ENCODE measurements at regions not wholly inside any gene's neighbourhood (a gene's known extent, or its start where the extent isn't known, plus 50 kb on each side); places are given as distances from the start of the nearest gene placed in this dataset.
"Not testable (repeated sequence)": the region's sequence is repeated elsewhere in the genome, so short reads cannot be mapped to it uniquely, and the experiment has no call there.

GRCh38 chr5:148880197-148880596 lies 53.8 kb downstream of the ADRB2 start:
- Mint-ChIP-seq H3K4me3 (no peak overlapping the region), H3K9me3 (no peaks in the 10 kb centered on the region), H3K27me3 (no peaks in the 10 kb centered on the region), H3K36me3 (ENCODE audit: low read depth) (no peaks in the 10 kb centered on the region), H3K27ac (no peak overlapping the region), H3K4me1 (ENCODE audit: low read depth) (no peaks in the 10 kb centered on the region)
- no peak for DNase-seq

- no peaks in the 10 kb centered on the region for H3K36me3 Mint-ChIP-seq (ENCODE audit: low read depth)
- no peaks in the 10 kb centered on the region for H3K4me1 Mint-ChIP-seq (ENCODE audit: low read depth)
- no peak for DNase-seq
- H3K27ac Mint-ChIP-seq: no peak overlapping the region
- H3K27me3 Mint-ChIP-seq: no peaks in the 10 kb centered on the region
- H3K4me3 Mint-ChIP-seq: no peak overlapping the region
- H3K9me3 Mint-ChIP-seq: no peaks in the 10 kb centered on the region
These were observed 54.3 kb downstream of the ADRB2 start for GRCh38 chr5:148880696-148881095.

GRCh38 chr5:148882332-148882731 lies 55.9 kb downstream of the ADRB2 start:
- DNase-seq: no peak
- Mint-ChIP-seq H3K27ac (no peak overlapping the region), H3K4me3 (no peak overlapping the region), H3K36me3 (ENCODE audit: low read depth) (no peaks in the 10 kb centered on the region), H3K27me3 (no peaks in the 10 kb centered on the region), H3K4me1 (ENCODE audit: low read depth) (peaks cover 3% of the 10 kb centered on the region), H3K9me3 (no peaks in the 10 kb centered on the region)

GRCh38 chr5:148884339-148885020 lies 58.1 kb downstream of the ADRB2 start:
- Mint-ChIP-seq H3K36me3 (ENCODE audit: low read depth) (no peaks in the 10 kb centered on the region), H3K9me3 (no peaks in the 10 kb centered on the region), H3K4me3 (no peak overlapping the region), H3K4me1 (ENCODE audit: low read depth) (peaks cover 11% of the 10 kb centered on the region), H3K27ac (no peak overlapping the region), H3K27me3 (peaks cover 12% of the 10 kb centered on the region)
- DNase-seq: no peak

- no peaks in the 10 kb centered on the region for H3K36me3 Mint-ChIP-seq (ENCODE audit: low read depth)
- H3K4me1 Mint-ChIP-seq (ENCODE audit: low read depth): peaks cover 11% of the 10 kb centered on the region
- H3K27me3 Mint-ChIP-seq: peaks cover 33% of the 10 kb centered on the region
- H3K27ac Mint-ChIP-seq: peak overlapping the region; percentile 19
- no peak for DNase-seq
- H3K9me3 Mint-ChIP-seq: peaks cover 3% of the 10 kb centered on the region
- no peak overlapping the region for H3K4me3 Mint-ChIP-seq
These were observed 60.9 kb downstream of the ADRB2 start for GRCh38 chr5:148887123-148887881.

- Mint-ChIP-seq H3K4me1 (ENCODE audit: low read depth) (peaks cover 11% of the 10 kb centered on the region), H3K9me3 (peaks cover 10% of the 10 kb centered on the region), H3K27me3 (peaks cover 55% of the 10 kb centered on the region)
- not testable (repeated sequence) for DNase-seq; H3K36me3 Mint-ChIP-seq (ENCODE audit: low read depth); H3K27ac Mint-ChIP-seq; H3K4me3 Mint-ChIP-seq
These were observed 63.5 kb downstream of the ADRB2 start for GRCh38 chr5:148889936-148890335.

GRCh38 chr5:148895441-148895840 lies 69.0 kb downstream of the ADRB2 start:
- not testable (repeated sequence) for H3K4me1 Mint-ChIP-seq (ENCODE audit: low read depth); H3K4me3 Mint-ChIP-seq; H3K9me3 Mint-ChIP-seq; H3K27ac Mint-ChIP-seq; H3K36me3 Mint-ChIP-seq (ENCODE audit: low read depth); DNase-seq
- H3K27me3 Mint-ChIP-seq: peaks cover 36% of the 10 kb centered on the region

- Mint-ChIP-seq H3K27me3 (peaks cover 20% of the 10 kb centered on the region), H3K36me3 (ENCODE audit: low read depth) (no peaks in the 10 kb centered on the region), H3K4me3 (no peak overlapping the region), H3K9me3 (peaks cover 7% of the 10 kb centered on the region), H3K4me1 (ENCODE audit: low read depth) (no peaks in the 10 kb centered on the region), H3K27ac (no peak overlapping the region)
- DNase-seq: no peak
These were observed 71.4 kb downstream of the ADRB2 start for GRCh38 chr5:148897842-148898241.

GRCh38 chr5:148898413-148899075 lies 72.1 kb downstream of the ADRB2 start:
- Mint-ChIP-seq H3K27ac (no peak overlapping the region), H3K4me3 (no peak overlapping the region), H3K36me3 (ENCODE audit: low read depth) (no peaks in the 10 kb centered on the region), H3K27me3 (peaks cover 13% of the 10 kb centered on the region), H3K4me1 (ENCODE audit: low read depth) (no peaks in the 10 kb centered on the region), H3K9me3 (peaks cover 4% of the 10 kb centered on the region)
- no peak for DNase-seq

GRCh38 chr5:148899993-148900392 lies 73.6 kb downstream of the ADRB2 start:
- H3K36me3 Mint-ChIP-seq (ENCODE audit: low read depth): no peaks in the 10 kb centered on the region
- no peaks in the 10 kb centered on the region for H3K9me3 Mint-ChIP-seq
- H3K4me1 Mint-ChIP-seq (ENCODE audit: low read depth): no peaks in the 10 kb centered on the region
- H3K4me3 Mint-ChIP-seq: no peak overlapping the region
- H3K27ac Mint-ChIP-seq: no peak overlapping the region
- no peak for DNase-seq
- H3K27me3 Mint-ChIP-seq: peaks cover under 1% of the 10 kb centered on the region

GRCh38 chr5:148902478-148902877 lies 76.1 kb downstream of the ADRB2 start:
- no peaks in the 10 kb centered on the region for H3K27me3 Mint-ChIP-seq
- H3K4me3 Mint-ChIP-seq: no peak overlapping the region
- peaks cover 5% of the 10 kb centered on the region for H3K4me1 Mint-ChIP-seq (ENCODE audit: low read depth)

GRCh38 chr5:148903587-148903986 lies 77.2 kb downstream of the ADRB2 start:
- Mint-ChIP-seq H3K27ac (no peak overlapping the region), H3K27me3 (no peaks in the 10 kb centered on the region), H3K9me3 (no peaks in the 10 kb centered on the region), H3K4me3 (no peak overlapping the region), H3K36me3 (ENCODE audit: low read depth) (no peaks in the 10 kb centered on the region), H3K4me1 (ENCODE audit: low read depth) (peaks cover 5% of the 10 kb centered on the region)
- DNase-seq: no peak

More at GRCh38 chr5:148902478-148902877, 76.1 kb downstream of the ADRB2 start:
- Mint-ChIP-seq H3K9me3 (no peaks in the 10 kb centered on the region), H3K36me3 (ENCODE audit: low read depth) (no peaks in the 10 kb centered on the region), H3K27ac (no peak overlapping the region)
- no peak for DNase-seq

GRCh38 chr5:148904440-148904839 lies 78.0 kb downstream of the ADRB2 start:
- H3K4me1 Mint-ChIP-seq (ENCODE audit: low read depth): peaks cover 5% of the 10 kb centered on the region
- no peaks in the 10 kb centered on the region for H3K27me3 Mint-ChIP-seq
- H3K9me3 Mint-ChIP-seq: no peaks in the 10 kb centered on the region
- H3K4me3 Mint-ChIP-seq: no peak overlapping the region
- H3K27ac Mint-ChIP-seq: no peak overlapping the region
- H3K36me3 Mint-ChIP-seq (ENCODE audit: low read depth): no peaks in the 10 kb centered on the region
- DNase-seq: no peak

GRCh38 chr5:148905541-148905940 lies 79.1 kb downstream of the ADRB2 start:
- DNase-seq: no peak
- no peak overlapping the region for H3K4me3 Mint-ChIP-seq
- peaks cover 12% of the 10 kb centered on the region for H3K4me1 Mint-ChIP-seq (ENCODE audit: low read depth)
- no peaks in the 10 kb centered on the region for H3K9me3 Mint-ChIP-seq
- no peak overlapping the region for H3K27ac Mint-ChIP-seq
- H3K27me3 Mint-ChIP-seq: no peaks in the 10 kb centered on the region
- H3K36me3 Mint-ChIP-seq (ENCODE audit: low read depth): no peaks in the 10 kb centered on the region

GRCh38 chr5:148906968-148907367 lies 80.6 kb downstream of the ADRB2 start:
- Mint-ChIP-seq H3K9me3 (no peaks in the 10 kb centered on the region), H3K27ac (no peak overlapping the region), H3K27me3 (no peaks in the 10 kb centered on the region), H3K36me3 (ENCODE audit: low read depth) (no peaks in the 10 kb centered on the region), H3K4me3 (no peak overlapping the region), H3K4me1 (ENCODE audit: low read depth) (peaks cover 15% of the 10 kb centered on the region)
- no peak for DNase-seq

Measured in activated T-cell treated with anti-CD3 and anti-CD28 coated beads, Interleukin-2, amount 50 U/mL, for 24 hours (primary cell).